OCI-LY1 (cell line): ENCODE measurements at regions not wholly inside any gene's neighbourhood (a gene's known extent, or its start where the extent isn't known, plus 50 kb on each side); places are given as distances from the start of the nearest gene placed in this dataset.

Experiments used
- CTCF ChIP-seq: fragments of 200-600 bp; sonication (generic), shearing (Covaris generic); IDR thresholded peaks from 2 replicates; pipeline ENCODE4 v1.5.1; 2017; ENCODE audit warnings: mild to moderate bottlenecking, antibody characterized with exemption, low read length, moderate library complexity, mixed read lengths
- EZH2 ChIP-seq: fragments of 200-600 bp; sonication (generic), shearing (Covaris generic); IDR thresholded peaks from 2 replicates; pipeline ENCODE4 v1.8.0; 2017; ENCODE audit warnings: borderline replicate concordance, mixed run types, mild to moderate bottlenecking, antibody characterized with exemption, low read length, moderate library complexity, mixed read lengths

- TF ChIP-seq CTCF (no peak), EZH2 (no peak)
These were observed 196.5 kb upstream of the CST7 start for GRCh38 chr20:24752612-24753011.
